Islet precursor cell (in vitro differentiated cells): ENCODE measurements at regions not wholly inside any gene's neighbourhood (a gene's known extent, or its start where the extent isn't known, plus 50 kb on each side); places are given as distances from the start of the nearest gene placed in this dataset.
"Not testable (repeated sequence)": the region's sequence is repeated elsewhere in the genome, so short reads cannot be mapped to it uniquely, and the experiment has no call there.

Source experiments
- DNase-seq: peaks from one replicate; pipeline ENCODE4 v3.0.0-alpha.2; 2018

- DNase-seq = no peak
Measured at GRCh38 chr3:525415-525814, 328.9 kb downstream of the CHL1 start.

GRCh38 chr3:535566-536416, 339.2 kb downstream of the CHL1 start:
- peak; percentile 78 for DNase-seq

GRCh38 chr3:536417-536813, 339.9 kb downstream of the CHL1 start:
- DNase-seq = no peak

- DNase-seq = no peak
Measured at GRCh38 chr3:541062-541801, 344.7 kb downstream of the CHL1 start.

- DNase-seq = no peak
Measured at GRCh38 chr3:542021-542420, 345.5 kb downstream of the CHL1 start.

GRCh38 chr3:549636-550035, 353.1 kb downstream of the CHL1 start:
- DNase-seq = no peak

GRCh38 chr3:550471-550870, 353.9 kb downstream of the CHL1 start:
- no peak for DNase-seq

GRCh38 chr3:557972-558371, 361.4 kb downstream of the CHL1 start:
- no peak for DNase-seq

- DNase-seq = no peak
Measured at GRCh38 chr3:567488-568185, 371.1 kb downstream of the CHL1 start.

- not testable (repeated sequence) for DNase-seq
Measured at GRCh38 chr3:579529-579928, 383.0 kb downstream of the CHL1 start.

- not testable (repeated sequence) for DNase-seq
Measured at GRCh38 chr3:589066-589465, 392.5 kb downstream of the CHL1 start.

GRCh38 chr3:597304-597703, 400.7 kb downstream of the CHL1 start:
- not testable (repeated sequence) for DNase-seq

- not testable (repeated sequence) for DNase-seq
Measured at GRCh38 chr3:597746-598145, 401.2 kb downstream of the CHL1 start.

- not testable (repeated sequence) for DNase-seq
Measured at GRCh38 chr3:607480-607879, 410.9 kb downstream of the CHL1 start.

GRCh38 chr3:621714-622113, 425.2 kb downstream of the CHL1 start:
- DNase-seq = no peak

GRCh38 chr3:622314-622713, 425.8 kb downstream of the CHL1 start:
- no peak for DNase-seq

GRCh38 chr3:623914-624545, 427.5 kb downstream of the CHL1 start:
- no peak for DNase-seq

- peak; percentile 80 for DNase-seq
Measured at GRCh38 chr3:632571-633170, 436.1 kb downstream of the CHL1 start.

- no peak for DNase-seq
Measured at GRCh38 chr3:634511-634910, 437.9 kb downstream of the CHL1 start.

- no peak for DNase-seq
Measured at GRCh38 chr3:635393-635792, 438.8 kb downstream of the CHL1 start.

GRCh38 chr3:643376-643775, 446.8 kb downstream of the CHL1 start:
- no peak for DNase-seq

GRCh38 chr3:655824-656223, 437.0 kb upstream of the CNTN6 start:
- DNase-seq = no peak

- DNase-seq = no peak
Measured at GRCh38 chr3:661356-661755, 431.5 kb upstream of the CNTN6 start.
